Pons (tissue), 1 donor: ENCODE measurements at regions not wholly inside any gene's neighbourhood (a gene's known extent, or its start where the extent isn't known, plus 50 kb on each side); places are given as distances from the start of the nearest gene placed in this dataset.
A peak's percentile ranks its signal among the peaks of the same experiment; 100 is the strongest.

Experiments used
- DNase-seq: peaks from one replicate; pipeline ENCODE4 v3.0.0-alpha.2; 2016; ENCODE audit warnings: low spot score

DNA sequence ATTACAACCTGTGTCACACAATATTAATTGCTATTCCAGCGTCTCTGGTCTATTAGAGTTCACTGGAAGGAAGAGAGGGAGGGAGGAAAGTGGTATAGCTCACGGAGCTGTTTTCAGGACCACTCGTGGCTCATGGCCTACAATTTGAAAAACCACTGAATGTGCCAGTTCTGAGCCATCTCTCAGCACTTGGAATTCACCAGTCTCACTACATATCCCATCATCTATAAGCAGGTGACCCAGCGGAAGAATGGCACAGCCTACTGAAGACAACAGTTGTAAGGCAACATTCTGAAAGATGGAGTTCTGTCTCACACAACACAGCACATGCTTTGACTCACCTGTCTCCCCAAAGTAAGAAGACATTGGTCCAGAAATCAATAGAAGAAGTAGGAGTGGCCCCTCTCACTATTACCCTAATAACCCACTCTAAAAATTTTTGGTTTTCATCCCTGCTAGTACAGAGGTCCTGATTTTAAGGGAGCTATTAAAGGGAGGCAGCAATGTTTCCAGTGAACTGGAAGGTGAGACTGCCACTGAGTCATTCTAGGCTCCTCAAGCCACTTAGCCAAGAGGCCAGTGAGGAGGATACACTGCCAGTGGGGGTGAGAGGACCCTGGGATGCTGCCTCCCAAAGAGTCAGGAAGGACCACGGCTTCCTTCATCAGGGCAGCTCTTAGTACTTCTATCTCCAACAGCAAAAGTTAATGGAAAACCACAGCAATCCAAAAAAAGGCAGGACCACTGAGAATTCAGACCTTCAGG lies 50.0 kb upstream of the DOCK9 start:
- DNase-seq: no peak

- no peak for DNase-seq
Measured at GRCh38 chr13:99028890-99029289, 51.0 kb upstream of the DOCK9 start.

GRCh38 chr13:99029576-99029975 lies 51.7 kb upstream of the DOCK9 start:
- no peak for DNase-seq

GRCh38 chr13:99030326-99030725 lies 52.5 kb upstream of the DOCK9 start:
- no peak for DNase-seq

GRCh38 chr13:99031832-99032231 lies 54.0 kb upstream of the DOCK9 start:
- no peak for DNase-seq

- peak; percentile 83 for DNase-seq
Measured at GRCh38 chr13:99033814-99034213, 56.0 kb upstream of the DOCK9 start.

GRCh38 chr13:99034333-99035085 lies 56.6 kb upstream of the DOCK9 start:
- no peak for DNase-seq

GRCh38 chr13:99035715-99036114 lies 57.9 kb upstream of the DOCK9 start:
- DNase-seq: no peak

GRCh38 chr13:99037756-99038155 lies 59.9 kb upstream of the DOCK9 start:
- no peak for DNase-seq

GRCh38 chr13:99039718-99040280 lies 61.9 kb upstream of the DOCK9 start:
- no peak for DNase-seq

DNA sequence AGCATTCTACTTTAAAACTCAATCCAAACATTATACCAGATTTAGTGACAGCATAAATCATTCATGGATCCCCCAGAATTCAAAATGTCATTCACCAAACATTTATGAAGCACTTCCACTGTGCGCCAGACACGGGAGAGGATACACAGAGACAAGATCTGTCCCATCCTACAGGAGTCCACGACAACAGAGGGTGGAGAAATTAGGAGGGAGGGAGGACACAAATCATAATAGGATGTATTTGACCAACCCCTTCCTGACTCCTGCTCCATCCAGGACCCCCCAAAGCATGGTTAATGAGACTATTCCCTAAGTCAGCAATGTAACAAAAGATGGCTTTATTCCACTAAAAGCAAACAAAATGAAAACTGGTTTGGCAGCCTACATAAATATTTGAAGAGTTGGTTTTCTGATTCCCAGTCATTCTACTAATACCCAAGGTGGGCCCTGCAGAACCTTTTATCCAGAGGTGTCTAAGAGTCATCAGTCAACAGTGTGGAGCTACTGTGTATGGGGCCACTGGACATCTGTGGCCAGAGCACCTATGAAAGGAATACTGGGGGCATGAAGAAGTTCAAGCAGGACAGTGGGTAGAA lies 62.8 kb upstream of the DOCK9 start:
- no peak for DNase-seq

GRCh38 chr13:99041337-99041736 lies 63.5 kb upstream of the DOCK9 start:
- no peak for DNase-seq

DNA sequence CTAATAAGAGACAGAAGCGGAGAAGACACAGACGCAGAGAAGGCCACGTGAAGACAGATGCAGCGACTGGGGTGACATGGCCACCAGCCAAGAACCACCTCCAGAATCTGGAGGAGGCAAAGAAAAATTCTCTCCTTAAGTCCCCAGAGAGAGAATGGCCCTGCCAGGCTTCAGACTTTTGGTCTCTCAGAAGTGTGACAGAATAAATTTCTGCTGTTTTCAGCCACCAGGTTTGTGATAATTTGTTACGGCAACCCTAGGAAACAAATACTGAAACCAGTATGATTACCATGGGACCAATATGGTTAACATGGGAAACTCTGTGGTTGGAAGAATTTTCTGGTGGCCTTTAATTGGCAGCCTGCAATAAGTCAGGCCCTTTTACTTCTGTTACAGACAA lies 63.9 kb upstream of the DOCK9 start:
- no peak for DNase-seq

DNA sequence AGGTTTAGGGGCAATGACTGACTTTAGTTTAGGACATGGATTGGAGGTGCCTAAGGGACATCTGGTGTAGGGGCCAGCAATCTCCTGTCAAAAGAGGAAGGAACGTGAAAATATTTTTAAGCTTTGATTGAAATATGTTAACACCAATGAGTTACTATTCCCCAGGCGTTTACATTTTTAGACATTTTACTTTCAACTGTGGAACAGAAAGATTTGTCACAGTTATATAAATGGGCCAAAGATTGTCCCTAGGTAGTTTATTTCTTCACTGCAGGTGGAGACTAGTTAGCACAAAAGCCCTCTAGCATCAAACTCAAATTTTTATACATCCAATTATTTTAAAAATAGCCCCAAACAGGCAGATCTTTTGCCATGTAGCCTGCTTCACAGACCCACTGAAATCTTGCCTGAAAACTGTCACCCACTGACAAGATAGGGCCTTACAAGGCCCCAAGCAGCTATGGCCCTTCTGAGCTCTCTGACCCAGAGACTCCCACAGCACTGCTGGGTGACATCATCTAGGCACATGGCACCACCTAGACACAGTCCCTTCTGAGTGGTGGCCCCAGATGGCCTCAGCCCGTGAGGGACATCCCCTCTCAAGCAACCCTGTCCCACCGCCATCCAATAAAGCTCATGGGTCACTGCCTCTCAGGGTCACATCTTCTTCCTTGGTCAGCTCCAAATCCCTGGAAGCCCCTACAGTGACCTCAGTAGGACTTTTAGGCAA lies 64.8 kb upstream of the DOCK9 start:
- no peak for DNase-seq

DNA sequence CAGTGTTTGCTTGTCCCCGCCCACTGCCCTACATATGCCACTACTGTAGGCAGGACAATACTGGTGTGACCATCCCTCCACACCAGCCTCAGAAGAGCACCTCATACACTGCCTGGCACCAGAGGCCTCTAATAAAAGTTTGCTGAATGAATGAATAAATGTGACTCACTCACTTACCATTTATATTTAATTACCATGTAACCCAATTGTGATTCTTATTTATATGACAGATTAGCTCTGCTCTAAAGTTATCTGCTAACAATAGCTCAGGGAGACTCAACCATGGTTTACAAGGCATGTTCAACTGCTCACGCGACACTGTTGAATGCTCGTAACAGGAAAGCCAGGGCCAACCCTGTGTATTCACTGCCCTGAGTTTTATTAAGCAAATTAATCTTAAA lies 66.0 kb upstream of the DOCK9 start:
- no peak for DNase-seq

DNA sequence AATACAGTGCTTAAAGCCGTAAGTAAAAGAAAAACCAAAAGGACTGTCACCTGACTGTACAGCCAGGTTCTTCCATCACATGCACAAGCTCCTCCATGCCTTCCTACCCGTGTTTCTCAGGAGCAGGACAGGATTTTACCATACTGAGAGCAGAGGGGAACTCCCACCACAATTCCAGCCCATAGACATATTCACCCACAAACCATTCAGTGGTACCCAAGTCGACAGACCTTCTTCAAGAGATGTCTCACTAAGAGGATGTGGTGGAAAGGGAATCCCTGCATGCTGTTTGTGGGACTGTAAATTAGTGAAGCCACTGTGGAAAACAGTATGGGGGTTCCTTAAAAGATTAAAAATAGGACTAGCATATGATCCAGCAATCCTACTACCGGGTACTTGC lies 66.9 kb upstream of the DOCK9 start:
- no peak for DNase-seq

- DNase-seq: no peak
Measured at GRCh38 chr13:99045396-99045795, 67.5 kb upstream of the DOCK9 start.

GRCh38 chr13:99046851-99047250 lies 69.0 kb upstream of the DOCK9 start:
- no peak for DNase-seq

- no peak for DNase-seq
Measured at GRCh38 chr13:99050983-99051488, 73.2 kb upstream of the DOCK9 start.

DNA sequence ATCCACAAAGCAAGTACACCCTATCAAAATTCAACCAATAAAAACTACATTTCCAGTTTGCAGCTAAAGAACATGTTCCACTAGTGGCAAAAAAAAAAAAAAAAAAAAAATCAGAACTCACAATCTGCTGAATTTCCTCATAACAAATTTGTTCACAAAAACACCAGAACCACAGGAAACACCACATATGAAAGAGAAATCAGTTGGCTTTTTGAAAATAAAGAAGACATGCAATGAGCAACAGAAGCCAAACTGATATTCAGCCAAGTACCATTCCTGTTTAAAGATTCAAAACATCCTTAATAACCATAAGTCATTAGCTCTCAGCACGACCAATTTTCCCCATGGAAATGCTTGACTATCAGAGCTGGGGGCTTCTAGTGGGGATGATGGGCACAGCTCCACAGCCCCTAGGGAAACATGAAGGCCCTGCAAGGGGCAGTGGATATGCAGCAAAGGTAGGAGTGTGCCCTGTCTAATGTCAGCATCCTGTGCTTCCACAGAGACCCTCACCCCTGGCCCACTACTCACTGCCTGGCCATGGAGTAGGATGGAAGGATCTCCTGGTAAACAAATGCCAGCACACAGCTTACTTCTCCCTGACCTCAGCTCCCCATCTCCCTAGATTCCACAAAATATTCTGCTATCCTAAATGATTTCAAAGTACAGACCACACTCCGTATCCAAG lies 74.0 kb upstream of the DOCK9 start:
- DNase-seq: no peak

DNA sequence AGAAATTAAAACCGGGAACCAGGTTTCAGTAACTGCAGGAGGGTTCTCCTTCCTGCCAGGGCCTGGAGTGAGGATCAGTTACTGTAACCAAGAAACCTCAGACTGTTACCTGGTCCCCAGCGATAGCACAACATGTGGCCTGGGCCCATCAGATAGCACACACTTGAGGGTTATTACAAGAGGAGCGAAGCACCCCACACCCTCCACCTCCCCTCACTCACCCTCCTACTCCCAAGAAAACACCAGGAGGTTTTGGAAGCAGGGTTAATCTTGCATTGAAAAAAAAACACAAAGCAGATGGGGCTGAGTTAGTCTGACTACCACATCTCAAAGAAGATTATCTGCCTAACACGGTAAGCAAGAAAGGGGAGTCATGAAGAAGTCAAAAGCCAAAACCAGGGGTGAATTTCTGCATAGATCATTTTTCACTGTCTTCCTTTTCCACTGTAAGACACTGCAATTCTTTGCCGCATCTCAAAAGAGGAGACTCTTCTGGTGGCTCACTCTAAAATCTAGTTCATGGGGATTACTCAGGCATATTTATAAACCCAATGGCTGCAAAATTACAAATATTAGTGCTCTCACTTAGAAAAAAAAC lies 75.9 kb upstream of the DOCK9 start:
- DNase-seq: no peak
